H1 (cell line): ENCODE measurements at regions not wholly inside any gene's neighbourhood (a gene's known extent, or its start where the extent isn't known, plus 50 kb on each side); places are given as distances from the start of the nearest gene placed in this dataset.

ENCODE experiments used
- CTCF ChIA-PET: fragments of 300-600 bp; sonication (Branson Sonifier 250); formaldehyde crosslinking; loops from one replicate; lab custom pipeline; 2021; ENCODE audit not compliant: partially characterized antibody; lab: Charles Lee
- POLR2A ChIA-PET: fragments of 300-600 bp; sonication (Branson Sonifier 250); formaldehyde crosslinking; loops from one replicate; lab custom pipeline; 2021; ENCODE audit warnings: inconsistent platforms; ENCODE audit not compliant: partially characterized antibody; lab: Charles Lee
- DNase-seq, 2 experiments: peaks; one replicate each; pipeline versions ENCODE4 v3.0.0 to v3.0.0-alpha.2; 2010 to 2022; ENCODE audit warnings: low spot score in 2 of 2, low read depth in 1 of 2, mixed read lengths in 1 of 2
- FAIRE-seq: peaks from 2 replicates; lab custom pipeline; 2011; peaks lifted over from hg19 to GRCh38; lab: Jason Lieb, UNC
- H2AFZ ChIP-seq: 2 replicates; pipeline ENCODE4 v1.8.1; 2012; ENCODE audit warnings: low read length, inconsistent platforms
- H2AK5ac ChIP-seq: 2 replicates; pipeline ENCODE4 v1.6.1; 2013; ENCODE audit warnings: low read depth, low read length
- H2BK120ac ChIP-seq: replicated peaks from 2 replicates; pipeline ENCODE3; 2013; ENCODE audit warnings: low read depth, low read length, inconsistent platforms
- H2BK12ac ChIP-seq: 2 replicates; pipeline ENCODE4 v1.6.1; 2013; ENCODE audit warnings: low read depth, low read length
- H2BK15ac ChIP-seq: 2 replicates; pipeline ENCODE4 v1.6.1; 2013; ENCODE audit warnings: low read length
- H2BK20ac ChIP-seq: 2 replicates; pipeline ENCODE4 v1.6.1; 2013; ENCODE audit warnings: low read length
- H2BK5ac ChIP-seq: 2 replicates; pipeline ENCODE4 v1.6.1; 2013; ENCODE audit warnings: low read depth, low read length
- H3K14ac ChIP-seq: 2 replicates; pipeline ENCODE4 v1.6.1; 2013; ENCODE audit warnings: inconsistent platforms; ENCODE audit not compliant: insufficient read length
- H3K18ac ChIP-seq: 2 replicates; pipeline ENCODE4 v1.6.1; 2013; ENCODE audit warnings: low read length; ENCODE audit errors: extremely low read depth
- H3K23ac ChIP-seq: 2 replicates; pipeline ENCODE4 v1.6.1; 2013; ENCODE audit warnings: inconsistent platforms; ENCODE audit not compliant: insufficient read length
- H3K23me2 ChIP-seq: 2 replicates; pipeline ENCODE4 v1.6.1; 2013; ENCODE audit warnings: low read depth, low read length
- H3K27ac ChIP-seq: 2 replicates; pipeline ENCODE4 v1.6.1; 2011; ENCODE audit warnings: low read depth, low read length, inconsistent platforms
- H3K27me3 ChIP-seq, 4 experiments: replicated peaks in 1 of 4; 1 replicate in 1 of 4; 2 replicates in 3 of 4; pipeline versions ENCODE4 v1.6.1 to v1.8.1; 2011 to 2013; ENCODE audit warnings: low read length in 3 of 4, mild to moderate bottlenecking in 3 of 4, inconsistent platforms in 2 of 4, mixed read lengths in 2 of 4, moderate library complexity in 1 of 4; ENCODE audit not compliant: control insufficient read depth in 3 of 4, insufficient read depth in 3 of 4; ENCODE audit errors: extremely low read depth in 1 of 4
- H3K36me3 ChIP-seq, 4 experiments: 2 replicates each; pipeline versions ENCODE4 v1.6.1 to v1.8.1; 2011 to 2013; ENCODE audit warnings: mild to moderate bottlenecking in 4 of 4, low read length in 3 of 4, moderate library complexity in 2 of 4, control low read depth in 1 of 4, inconsistent platforms in 1 of 4; ENCODE audit not compliant: insufficient read depth in 4 of 4, control insufficient read depth in 2 of 4
- H3K4ac ChIP-seq: replicated peaks from 2 replicates; pipeline ENCODE3; 2013; ENCODE audit warnings: low read length, low read depth, mixed read lengths, inconsistent platforms; ENCODE audit not compliant: insufficient read length
- H3K4me1 ChIP-seq, 4 experiments: replicated peaks in 1 of 4; 1 replicate in 1 of 4; 2 replicates in 3 of 4; pipeline versions ENCODE4 v1.6.1 to v1.8.1; 2011 to 2013; ENCODE audit warnings: low read length in 3 of 4, inconsistent platforms in 2 of 4, mixed read lengths in 1 of 4; ENCODE audit not compliant: insufficient read depth in 4 of 4, control insufficient read depth in 3 of 4
- H3K4me2 ChIP-seq, 2 experiments: 2 replicates each; pipeline versions ENCODE4 v1.6.1 to v1.8.1; 2011 to 2013; ENCODE audit warnings: low read depth in 2 of 2, low read length in 2 of 2, control low read depth in 1 of 2, inconsistent platforms in 1 of 2, mild to moderate bottlenecking in 1 of 2; ENCODE audit not compliant: insufficient read depth in 1 of 2
- H3K4me3 ChIP-seq, 4 experiments: fragments of 200-600, 300-600 bp in 1 of 4; sonication (generic), shearing (Covaris generic), sonication (Bioruptor Twin) in 1 of 4; 2 replicates each; pipeline versions ENCODE4 v1.5.1 to v1.8.1; 2011 to 2016; ENCODE audit warnings: low read length in 4 of 4, low read depth in 3 of 4, control low read depth in 2 of 4, inconsistent platforms in 2 of 4, mild to moderate bottlenecking in 2 of 4, mixed read lengths in 1 of 4, moderate library complexity in 1 of 4; ENCODE audit not compliant: insufficient read depth in 2 of 4; ENCODE audit errors: extremely low read depth in 1 of 4
- H3K56ac ChIP-seq: replicated peaks from 2 replicates; pipeline ENCODE3; 2013; ENCODE audit warnings: low read depth, mild to moderate bottlenecking, mixed read lengths, low read length, inconsistent platforms; ENCODE audit not compliant: insufficient read length
- H3K79me1 ChIP-seq: 2 replicates; pipeline ENCODE4 v1.6.1; 2013; ENCODE audit warnings: low read depth, low read length, control low read depth
- H3K79me2 ChIP-seq, 2 experiments: 2 replicates each; pipeline versions ENCODE4 v1.6.1 to v1.8.1; 2012 to 2013; ENCODE audit warnings: low read length in 2 of 2, mild to moderate bottlenecking in 2 of 2, inconsistent platforms in 1 of 2; ENCODE audit not compliant: insufficient read depth in 2 of 2, control insufficient read depth in 1 of 2
- H3K9ac ChIP-seq, 4 experiments: replicated peaks in 1 of 4; 1 replicate in 1 of 4; 2 replicates in 3 of 4; pipeline versions ENCODE4 v1.6.1 to v1.8.1; 2011 to 2013; ENCODE audit warnings: low read depth in 3 of 4, low read length in 3 of 4, control low read depth in 2 of 4, mild to moderate bottlenecking in 2 of 4, moderate library complexity in 2 of 4, inconsistent platforms in 1 of 4; ENCODE audit errors: extremely low read depth in 1 of 4
- H3K9me3 ChIP-seq, 2 experiments: 2 replicates each; pipeline versions ENCODE4 v1.6.1 to v1.8.1; 2012 to 2013; ENCODE audit warnings: mild to moderate bottlenecking in 2 of 2, moderate library complexity in 2 of 2, control low read depth in 1 of 2, inconsistent platforms in 1 of 2, low read depth in 1 of 2, low read length in 1 of 2, mixed read lengths in 1 of 2; ENCODE audit not compliant: insufficient read depth in 2 of 2
- H4K20me1 ChIP-seq, 2 experiments: replicated peaks in 1 of 2; 2 replicates each; pipeline versions ENCODE3 to v1.8.1; 2011 to 2013; ENCODE audit warnings: inconsistent platforms in 2 of 2, low read length in 2 of 2, mild to moderate bottlenecking in 1 of 2; ENCODE audit not compliant: insufficient read depth in 2 of 2, control insufficient read depth in 1 of 2
- H4K5ac ChIP-seq: 2 replicates; pipeline ENCODE4 v1.6.1; 2013; ENCODE audit warnings: low read length, low read depth, mixed read lengths, inconsistent platforms; ENCODE audit not compliant: insufficient read length
- H4K8ac ChIP-seq: 2 replicates; pipeline ENCODE4 v1.8.0; 2013; ENCODE audit warnings: mild to moderate bottlenecking, moderate library complexity, low read length, inconsistent platforms; ENCODE audit not compliant: insufficient read depth; ENCODE audit errors: extremely low read depth
- H4K91ac ChIP-seq: replicated peaks from 2 replicates; pipeline ENCODE3; 2013; ENCODE audit warnings: low read length, mixed read lengths, inconsistent platforms; ENCODE audit not compliant: insufficient read length
- EZH2 ChIP-seq: fragments of 200-600 bp; sonication (generic); IDR thresholded peaks from 2 replicates; pipeline ENCODE4 v1.7.1; 2012; ENCODE audit warnings: low read depth, mild to moderate bottlenecking, moderate library complexity, low read length, inconsistent platforms; ENCODE audit not compliant: severe bottlenecking
- PHF8 ChIP-seq: fragments of 200-600 bp; sonication (generic); conservative IDR thresholded peaks from 2 replicates; pipeline ENCODE4 v1.7.1; 2012; ENCODE audit warnings: low read depth, mild to moderate bottlenecking, inconsistent platforms, low read length, moderate library complexity
- RXRA ChIP-seq: IDR thresholded peaks from 2 replicates; pipeline ENCODE4 v1.6.1; 2011; ENCODE audit warnings: low read depth, mild to moderate bottlenecking, low read length, moderate library complexity; ENCODE audit not compliant: insufficient read depth
- SIRT6 ChIP-seq: IDR thresholded peaks from one replicate; pipeline ENCODE4 v1.7.1; 2012; ENCODE audit warnings: low read length, inconsistent platforms
- SUZ12 ChIP-seq: fragments of 200-600 bp; sonication (generic); IDR thresholded peaks from 2 replicates; pipeline ENCODE4 v1.6.1; 2012; ENCODE audit warnings: mild to moderate bottlenecking, inconsistent platforms, low read length, moderate library complexity, mixed read lengths
- WGBS, 2 experiments: shearing (Covaris generic) in 1 of 2; methylation state at CpG; one replicate each; pipeline versions ENCODE4 v1.1.6 to v1.1.7; 2013 to 2015; ENCODE audit warnings: low lambda C conversion rate in 2 of 2, mixed read lengths in 2 of 2, inconsistent platforms in 1 of 2, low coverage in 1 of 2, missing lambda C conversion rate in 1 of 2; ENCODE audit not compliant: insufficient replicate concordance in 2 of 2, insufficient coverage in 1 of 2, insufficient read length in 1 of 2; ENCODE audit errors: extremely low coverage in 1 of 2, missing lambda C conversion rate in 1 of 2; 5-methylcytosine and 5-hydroxymethylcytosine counted together

GRCh38 chr4:116953947-116954346, 131.4 kb downstream of the TRAM1L1 start:
- Histone ChIP-seq H3K56ac (no peak overlapping the region), H2AFZ (no peak overlapping the region), H3K23me2 (no peaks in the 10 kb centered on the region), H2BK20ac (no peak overlapping the region), H2BK120ac (no peak overlapping the region), H2BK5ac (no peak overlapping the region), H3K27ac (no peak overlapping the region), H3K9ac (no peak overlapping the region), H3K4ac (no peak overlapping the region), H3K27me3 (no peaks in the 10 kb centered on the region), H3K14ac (no peak overlapping the region), H3K36me3 (no peaks in the 10 kb centered on the region), H3K79me2 (no peaks in the 10 kb centered on the region), H2BK12ac (no peak overlapping the region), H3K79me1 (no peaks in the 10 kb centered on the region), H4K5ac (no peak overlapping the region), H4K8ac (no peak overlapping the region), H3K4me1 (no peaks in the 10 kb centered on the region), H3K9me3 (no peaks in the 10 kb centered on the region), H4K91ac (no peak overlapping the region), H3K4me3 (no peak overlapping the region), H3K23ac (no peak overlapping the region), H4K20me1 (no peaks in the 10 kb centered on the region), H3K18ac (no peak overlapping the region), H2BK15ac (no peak overlapping the region), H2AK5ac (no peak overlapping the region), H3K4me2 (no peak overlapping the region)
- no peak for FAIRE-seq
- ChIA-PET CTCF (no interaction called here), POLR2A (no interaction called here)
- no peak for DNase-seq
- WGBS, 2 experiments = 90% methylated on average over 3 of the region's 3 CpGs; no CpG with 5 or more reads in 1 of the 2 experiments
- TF ChIP-seq SIRT6 (no peak), SUZ12 (no peak), EZH2 (no peak), RXRA (no peak), PHF8 (no peak)
